RPMI7951 (cell line): ENCODE measurements at regions not wholly inside any gene's neighbourhood (a gene's known extent, or its start where the extent isn't known, plus 50 kb on each side); places are given as distances from the start of the nearest gene placed in this dataset.
"Not testable (repeated sequence)": the region's sequence is repeated elsewhere in the genome, so short reads cannot be mapped to it uniquely, and the experiment has no call there.

Source experiments
- DNase-seq: peaks from one replicate; pipeline ENCODE4 v3.0.0-alpha.2; 2012; ENCODE audit warnings: low read depth

GRCh38 chr2:2797797-2798196, 466.7 kb upstream of the MYT1L start:
- DNase-seq, result no peak

GRCh38 chr2:2796207-2796606, 465.1 kb upstream of the MYT1L start:
- no peak for DNase-seq

- no peak for DNase-seq
Measured at GRCh38 chr2:2795438-2796091, 464.5 kb upstream of the MYT1L start.

GRCh38 chr2:2793925-2794560, 463.0 kb upstream of the MYT1L start:
- no peak for DNase-seq

GRCh38 chr2:2793514-2793913, 462.4 kb upstream of the MYT1L start:
- no peak for DNase-seq

GRCh38 chr2:2791606-2792005, 460.5 kb upstream of the MYT1L start:
- no peak for DNase-seq

- no peak for DNase-seq
Measured at GRCh38 chr2:2791031-2791430, 460.0 kb upstream of the MYT1L start.

GRCh38 chr2:2788076-2788475, 457.0 kb upstream of the MYT1L start:
- no peak for DNase-seq

- DNase-seq, result no peak
Measured at GRCh38 chr2:2787301-2787907, 456.3 kb upstream of the MYT1L start.

GRCh38 chr2:2782007-2782406, 450.9 kb upstream of the MYT1L start:
- DNase-seq, result no peak

GRCh38 chr2:2779727-2780126, 448.7 kb upstream of the MYT1L start:
- no peak for DNase-seq

- no peak for DNase-seq
Measured at GRCh38 chr2:2777876-2778275, 446.8 kb upstream of the MYT1L start.

GRCh38 chr2:2777213-2777612, 446.1 kb upstream of the MYT1L start:
- DNase-seq, result no peak

GRCh38 chr2:2775018-2775417, 443.9 kb upstream of the MYT1L start:
- DNase-seq, result no peak

- DNase-seq, result no peak
Measured at GRCh38 chr2:2773692-2774091, 442.6 kb upstream of the MYT1L start.

- not testable (repeated sequence) for DNase-seq
Measured at GRCh38 chr2:2773080-2773479, 442.0 kb upstream of the MYT1L start.

- DNase-seq, result no peak
Measured at GRCh38 chr2:2771721-2772411, 440.8 kb upstream of the MYT1L start.

- peak; percentile 9 for DNase-seq
Measured at GRCh38 chr2:2769481-2770431, 438.7 kb upstream of the MYT1L start.

- DNase-seq, result no peak
Measured at GRCh38 chr2:2768476-2768875, 437.4 kb upstream of the MYT1L start.

GRCh38 chr2:2767837-2768236, 436.8 kb upstream of the MYT1L start:
- DNase-seq, result no peak

GRCh38 chr2:2765839-2766495, 434.9 kb upstream of the MYT1L start:
- no peak for DNase-seq
